Superior temporal gyrus (tissue), 1 donor: ENCODE measurements at regions not wholly inside any gene's neighbourhood (a gene's known extent, or its start where the extent isn't known, plus 50 kb on each side); places are given as distances from the start of the nearest gene placed in this dataset.
"Not testable (repeated sequence)": the region's sequence is repeated elsewhere in the genome, so short reads cannot be mapped to it uniquely, and the experiment has no call there.

Source experiments
- DNase-seq: peaks from one replicate; pipeline ENCODE4 v3.0.0-alpha.2; 2016; ENCODE audit errors: extremely low spot score

DNA sequence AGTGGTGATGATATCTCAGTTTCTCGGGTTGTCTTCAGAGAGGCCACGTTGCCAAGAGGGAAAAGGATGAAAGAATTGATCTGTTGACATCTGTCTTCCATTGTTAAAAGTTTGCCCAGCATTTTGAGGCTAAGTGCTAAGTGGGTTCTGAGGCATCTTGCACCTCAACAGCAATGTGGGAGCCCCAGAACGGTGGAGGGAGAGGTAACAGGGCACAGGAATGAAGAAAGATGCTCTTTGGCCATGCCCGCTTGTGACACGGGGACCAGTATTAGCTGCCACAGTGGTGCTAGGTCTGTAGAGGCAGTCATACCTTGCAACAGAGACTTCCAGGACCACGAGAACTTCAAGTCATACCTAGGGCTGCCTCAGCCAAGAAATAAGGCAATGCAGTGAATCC, 106.6 kb upstream of the NUPR2 start:
- DNase-seq: no peak

DNA sequence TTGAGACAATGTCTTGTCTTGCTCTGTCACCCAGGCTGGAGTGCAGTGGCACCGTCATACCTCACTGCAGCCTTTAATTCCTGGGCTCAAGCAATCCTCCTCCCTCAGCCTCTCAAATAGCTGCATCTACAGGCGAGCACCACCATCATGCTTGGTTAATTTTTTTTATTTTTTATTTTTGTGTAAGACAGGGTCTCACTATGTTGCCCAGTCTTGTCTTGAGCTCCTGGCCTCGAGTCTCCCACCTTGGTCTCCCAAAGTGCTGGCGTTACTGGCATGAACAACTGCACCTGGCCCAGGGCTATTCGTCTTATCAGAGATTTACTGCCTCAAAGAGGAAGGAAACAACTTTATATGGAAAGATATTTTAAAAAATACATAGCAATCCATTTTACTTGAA, 102.8 kb upstream of the NUPR2 start:
- no peak for DNase-seq

DNA sequence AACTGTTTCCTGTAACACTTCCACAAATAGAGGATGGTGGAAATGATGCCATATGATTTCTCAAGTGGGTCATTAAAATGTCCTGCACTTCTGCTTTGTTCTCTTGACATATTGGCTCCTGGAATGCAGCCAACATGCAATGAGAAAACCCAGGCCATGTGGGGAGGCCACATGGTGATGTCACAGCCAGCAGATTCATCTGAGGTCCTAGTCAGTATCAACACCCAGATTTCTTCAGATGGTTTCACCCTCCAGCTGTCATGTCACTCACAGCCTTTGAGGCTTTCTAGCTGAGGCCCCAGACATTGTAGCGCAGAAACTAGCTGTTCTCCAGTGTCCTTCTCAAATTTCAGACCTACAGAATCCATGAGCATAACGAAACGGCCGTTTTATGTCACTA, 102.3 kb upstream of the NUPR2 start:
- no peak for DNase-seq

DNA sequence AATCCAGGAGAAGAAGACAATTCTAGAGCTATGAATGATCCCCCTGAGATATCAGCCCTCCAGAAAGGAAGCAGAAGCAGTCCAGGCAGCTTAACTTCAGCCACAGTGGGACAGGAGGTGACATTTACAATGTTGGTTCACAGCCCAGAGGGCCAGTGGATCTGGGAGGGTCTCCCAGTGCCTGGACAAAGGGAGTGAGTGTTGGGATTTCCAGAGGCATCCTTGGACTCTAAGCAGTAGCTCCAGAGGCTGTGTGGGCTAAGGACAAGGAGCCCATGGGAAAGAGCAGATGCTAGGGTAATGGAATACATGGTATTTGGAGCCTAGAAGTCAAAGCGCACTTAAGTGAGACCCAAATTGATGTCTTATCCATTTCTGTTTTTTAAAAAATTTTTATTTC, 97.4 kb upstream of the NUPR2 start:
- no peak for DNase-seq

DNA sequence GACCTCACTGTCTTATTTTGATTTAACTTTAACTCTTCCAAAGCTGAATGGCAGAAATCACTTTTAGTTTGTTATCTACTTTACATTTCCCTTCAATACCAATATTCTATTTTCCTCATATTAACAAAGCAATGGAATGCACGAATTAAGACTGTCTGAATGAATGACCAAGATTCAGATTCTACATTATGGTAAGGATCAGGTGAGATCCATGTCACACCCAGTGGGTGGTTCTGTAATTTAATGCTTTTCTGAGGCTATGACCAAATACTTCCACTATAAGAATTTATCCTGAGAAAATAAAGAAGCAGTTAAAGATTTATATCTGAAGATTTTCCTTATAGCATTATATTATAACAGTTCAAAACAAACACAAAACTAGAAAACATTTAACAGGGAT, 90.2 kb upstream of the NUPR2 start:
- DNase-seq: no peak

DNA sequence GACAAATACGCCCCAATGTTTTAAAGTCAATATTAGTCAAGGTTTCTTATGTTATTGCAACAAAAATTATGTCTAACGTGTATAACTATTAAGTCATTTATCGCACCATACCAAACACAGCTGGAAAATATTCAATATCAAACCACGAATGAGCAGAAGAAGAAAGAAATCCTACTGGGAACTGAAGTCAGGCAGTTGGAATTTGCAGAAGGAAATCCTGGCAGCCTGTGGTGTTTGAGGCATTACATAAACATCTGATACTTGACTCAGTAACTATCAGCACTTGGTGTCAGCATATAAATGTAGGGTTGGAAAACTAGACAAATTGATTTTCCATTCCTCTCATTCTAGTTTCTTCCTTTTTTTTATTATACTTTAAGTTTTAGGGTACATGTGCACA, 83.4 kb upstream of the NUPR2 start:
- no peak for DNase-seq

DNA sequence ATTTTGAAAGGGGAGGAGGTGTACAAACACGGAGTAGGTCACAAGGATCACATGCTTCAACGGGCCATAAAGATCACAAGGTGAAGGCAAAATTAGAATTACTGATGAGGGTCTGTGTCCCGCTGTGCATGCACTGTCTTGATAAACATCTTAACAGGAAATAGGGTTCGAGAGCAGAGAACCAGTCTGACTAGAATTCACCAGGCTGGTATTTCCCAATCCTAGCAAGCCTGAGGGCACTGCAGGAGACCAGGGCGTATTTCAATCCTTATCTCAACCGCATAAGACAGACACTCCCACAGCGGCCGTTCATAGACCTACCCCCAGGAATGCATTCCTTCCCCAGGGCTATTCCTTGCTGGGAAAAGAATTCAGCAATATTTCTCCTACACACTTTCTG, 80.0 kb upstream of the NUPR2 start:
- DNase-seq: not testable (repeated sequence)

DNA sequence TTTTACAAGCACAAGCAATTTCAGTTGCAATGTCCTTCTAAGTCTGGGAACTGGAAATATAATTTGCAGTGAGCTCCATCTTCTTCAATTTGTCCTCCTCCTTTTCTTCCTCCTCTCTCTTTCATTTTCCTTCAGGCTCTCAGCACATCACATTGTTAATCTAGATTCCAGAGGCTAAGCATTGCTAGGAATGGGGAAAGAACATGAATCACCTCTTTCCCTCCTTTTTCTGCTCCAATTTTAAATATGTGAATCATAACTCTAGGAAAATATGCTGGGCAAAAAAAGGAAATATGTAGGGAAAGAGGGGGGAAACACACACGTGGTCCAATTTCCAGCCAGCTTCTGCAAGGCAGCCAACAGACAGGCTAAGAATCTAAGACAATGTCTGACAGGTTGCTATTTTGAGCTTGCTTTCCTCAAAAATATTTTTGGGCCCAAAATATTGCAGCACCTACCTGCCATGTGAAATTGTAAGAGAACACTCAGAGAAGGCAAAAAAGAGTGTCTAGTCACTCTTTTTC, 72.7 kb upstream of the NUPR2 start:
- DNase-seq: peak; percentile 23

DNA sequence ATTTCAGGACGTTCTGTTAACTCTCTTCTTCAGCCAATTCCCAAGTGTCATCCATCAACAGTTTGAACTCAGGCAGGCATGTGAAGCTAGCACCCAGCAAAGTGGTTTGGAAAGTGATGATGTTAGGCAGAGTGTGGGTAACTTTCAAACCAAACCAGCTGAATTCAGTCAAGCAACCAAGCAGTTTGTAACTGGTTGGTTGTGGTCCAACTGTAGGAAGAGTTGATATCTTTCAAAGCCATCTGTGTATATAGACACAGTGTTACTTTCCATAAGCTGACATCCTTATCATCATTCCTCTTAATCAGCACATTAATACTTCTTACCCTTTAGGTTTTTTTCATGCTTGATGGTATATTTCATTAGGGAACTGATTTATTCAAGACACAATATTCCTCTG, 72.2 kb upstream of the NUPR2 start:
- DNase-seq: no peak

DNA sequence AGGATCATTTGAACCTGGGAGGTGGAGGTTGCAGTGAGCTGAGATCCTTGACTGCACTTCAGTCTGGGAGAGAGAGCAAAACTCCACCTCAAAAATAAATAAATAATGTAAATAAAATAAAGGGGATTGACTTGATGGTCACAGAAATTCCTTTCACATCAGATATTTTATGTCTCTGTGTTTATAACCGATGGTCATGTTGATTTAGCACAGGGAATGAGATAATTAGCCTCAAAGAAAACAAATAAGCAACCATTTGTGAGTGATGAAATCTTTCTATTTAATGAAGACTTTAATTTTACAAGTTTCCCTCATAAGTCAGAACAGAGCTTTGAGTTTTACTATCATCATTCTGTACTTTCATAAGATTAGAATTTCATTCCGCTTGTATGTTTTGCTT, 64.8 kb upstream of the NUPR2 start:
- DNase-seq: no peak

DNA sequence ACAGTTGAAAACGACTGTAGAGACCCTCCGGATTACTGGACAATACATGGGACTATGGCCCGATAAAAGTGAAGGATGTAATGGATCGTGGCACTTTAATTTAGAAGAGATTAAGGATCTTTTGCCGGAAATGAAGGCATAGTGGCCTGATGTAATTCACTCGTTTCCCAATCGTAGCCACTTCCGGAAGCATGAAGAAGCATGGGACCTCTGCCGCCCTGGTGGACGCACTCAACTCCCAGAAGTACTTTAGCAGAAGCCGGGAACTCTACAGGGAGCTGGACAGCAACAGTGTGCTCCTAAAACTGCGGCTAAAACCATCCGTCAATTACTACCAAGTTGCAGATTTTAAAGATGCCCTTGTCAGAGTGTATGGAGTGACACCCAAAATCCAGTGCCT, 59.6 kb upstream of the NUPR2 start:
- DNase-seq: peak; percentile 12

DNA sequence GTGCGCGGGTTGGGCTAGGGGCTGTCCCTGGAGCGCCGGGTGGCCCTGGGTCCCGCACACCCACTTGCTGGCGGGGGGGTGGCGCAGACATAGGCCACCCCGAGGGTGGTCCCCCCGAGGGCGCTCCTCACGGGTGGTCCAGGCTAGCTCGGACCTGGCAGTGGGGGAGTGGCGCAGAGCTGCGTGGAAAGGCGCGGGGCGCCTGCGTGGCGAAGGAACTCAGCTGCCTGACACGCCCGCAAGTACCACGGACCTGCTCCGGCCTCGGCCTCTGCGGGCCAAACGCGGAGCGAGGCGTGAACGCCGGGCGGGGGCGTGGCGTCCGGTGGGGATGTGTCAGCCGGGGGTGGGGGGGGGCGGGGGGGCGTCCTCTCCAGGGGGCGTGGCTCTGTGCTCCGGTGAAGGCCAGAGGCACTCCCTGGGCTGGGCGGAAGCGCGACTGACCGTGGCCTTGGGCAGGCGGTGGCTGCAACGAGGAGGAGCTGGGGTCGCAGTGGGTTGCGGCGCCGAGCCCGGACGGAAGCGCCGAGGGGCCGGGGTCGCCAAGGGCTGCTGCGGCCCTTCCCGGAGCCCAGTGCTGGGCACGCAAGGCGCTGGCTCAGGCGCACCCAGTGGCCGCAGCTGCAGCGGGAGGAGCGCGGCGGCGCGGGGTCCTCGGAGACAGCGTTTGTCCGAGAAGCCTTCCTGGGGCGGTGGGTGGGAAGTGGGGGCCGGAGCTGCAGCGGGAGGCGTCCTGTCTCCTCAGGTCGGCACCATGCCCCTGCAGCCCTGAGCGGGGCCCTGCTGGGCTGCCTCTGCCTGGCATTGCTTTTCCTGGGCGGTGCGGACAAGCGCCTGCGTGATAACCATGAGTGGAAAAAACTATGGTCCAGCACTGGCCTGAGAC, 58.9 kb upstream of the NUPR2 start:
- no peak for DNase-seq

DNA sequence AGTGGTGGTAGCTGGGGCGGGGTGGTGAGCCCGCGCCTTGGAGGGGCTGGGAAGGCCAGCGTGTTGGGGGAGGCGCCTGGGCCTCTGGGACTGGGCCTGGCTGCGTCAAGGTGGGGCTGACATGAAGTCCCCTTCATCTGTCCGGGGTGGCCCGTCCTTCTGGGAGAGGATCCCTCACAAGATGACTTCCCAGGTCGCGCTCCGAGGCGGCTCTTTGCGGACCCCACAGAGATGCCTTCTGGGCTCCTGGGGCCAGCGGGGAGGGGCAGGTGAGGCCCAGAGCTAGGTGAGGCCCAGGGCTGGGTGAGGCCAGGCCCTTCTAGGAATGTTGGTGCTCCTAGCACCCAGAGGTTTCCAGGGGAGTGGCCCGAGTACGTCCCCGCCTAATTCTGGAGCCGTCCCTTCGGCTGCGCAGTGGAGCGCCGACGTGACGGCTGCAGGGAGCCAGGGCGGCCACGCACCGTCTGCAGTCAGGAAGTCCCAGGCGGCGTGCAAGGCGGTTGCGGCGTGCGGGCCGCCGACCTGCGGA, 58.2 kb upstream of the NUPR2 start:
- DNase-seq: no peak
